ENCODE measurements at regions not wholly inside any gene's neighbourhood (a gene's known extent, or its start where the extent isn't known, plus 50 kb on each side); places are given as distances from the start of the nearest gene placed in this dataset.

- peaks cover 0 to 2% of the 10 kb centered on the region in 2 donors for H3K27me3 Mint-ChIP-seq
- Histone ChIP-seq H3K4me1 (ENCODE audit: control insufficient read depth in 1 of 2, extremely low read depth in 1 of 2, insufficient read depth in 2 of 2, low read length in 2 of 2) (no peaks in the 10 kb centered on the region), H3K4me3 (ENCODE audit: control insufficient read depth in 1 of 2, extremely low read depth in 1 of 2, low read length in 1 of 2) (no peak overlapping the region), H3K36me3 (ENCODE audit: control insufficient read depth in 2 of 2, extremely low read depth in 1 of 2, insufficient read depth in 1 of 2, low read length in 1 of 2) (no peaks in the 10 kb centered on the region), H3K27ac (ENCODE audit: low read length) (no peak overlapping the region), H3K9me3 (no peaks in the 10 kb centered on the region), H3K27me3 (replicated peaks in 1 of 2; ENCODE audit: control insufficient read depth in 2 of 2, extremely low read depth in 1 of 2, insufficient read depth in 2 of 2, low read length in 1 of 2) (no peaks in the 10 kb centered on the region)
- H3K4me1 Mint-ChIP-seq, result no peaks in the 10 kb centered on the region
- DNase-seq (no peak), ATAC-seq (replicated peaks in 1 of 4) (no peak)
- no peaks in the 10 kb centered on the region for H3K36me3 Mint-ChIP-seq
- CTCF ChIA-PET, result no interaction called here
- H3K4me3 Mint-ChIP-seq, result no peak overlapping the region
- H3K9me3 Mint-ChIP-seq, result peaks cover 0 to 5% (median 0%) of the 10 kb centered on the region in 3 donors
- POLR2A ChIA-PET, result no interaction called here
- WGBS (ENCODE audit: insufficient coverage), result no CpG with 5 or more reads among the region's 3 CpGs
- no peak overlapping the region for H3K27ac Mint-ChIP-seq
These were observed 160.8 kb upstream of the RSPO3 start for GRCh38 chr6:126957721-126958120.

GRCh38 chr6:126959765-126960164 is 158.7 kb upstream of the RSPO3 start:
- Histone ChIP-seq H3K4me1 (ENCODE audit: control insufficient read depth in 1 of 2, extremely low read depth in 1 of 2, insufficient read depth in 2 of 2, low read length in 2 of 2) (no peaks in the 10 kb centered on the region), H3K27ac (ENCODE audit: low read length) (no peak overlapping the region), H3K27me3 (replicated peaks in 1 of 2; ENCODE audit: control insufficient read depth in 2 of 2, extremely low read depth in 1 of 2, insufficient read depth in 2 of 2, low read length in 1 of 2) (no peaks in the 10 kb centered on the region), H3K36me3 (ENCODE audit: control insufficient read depth in 2 of 2, extremely low read depth in 1 of 2, insufficient read depth in 1 of 2, low read length in 1 of 2) (no peaks in the 10 kb centered on the region), H3K4me3 (ENCODE audit: control insufficient read depth in 1 of 2, extremely low read depth in 1 of 2, low read length in 1 of 2) (no peak overlapping the region), H3K9me3 (no peaks in the 10 kb centered on the region)
- H3K4me3 Mint-ChIP-seq, result no peak overlapping the region
- ChIA-PET POLR2A (no interaction called here), CTCF (no interaction called here)
- no peak overlapping the region for H3K27ac Mint-ChIP-seq
- DNase-seq, result no peak
- no peak for ATAC-seq (replicated peaks in 1 of 4)
- WGBS (ENCODE audit: insufficient coverage), result no CpG with 5 or more reads among the region's 1 CpG
- no peaks in the 10 kb centered on the region for H3K36me3 Mint-ChIP-seq
- no peaks in the 10 kb centered on the region for H3K4me1 Mint-ChIP-seq
- H3K27me3 Mint-ChIP-seq, result peaks cover 0 to 2% of the 10 kb centered on the region in 2 donors
- peaks cover 0 to 9% (median 0%) of the 10 kb centered on the region in 3 donors for H3K9me3 Mint-ChIP-seq

GRCh38 chr6:126963077-126963809 is 155.2 kb upstream of the RSPO3 start:
- Histone ChIP-seq H3K27me3 (replicated peaks in 1 of 2; ENCODE audit: control insufficient read depth in 2 of 2, extremely low read depth in 1 of 2, insufficient read depth in 2 of 2, low read length in 1 of 2) (no peaks in the 10 kb centered on the region), H3K36me3 (ENCODE audit: control insufficient read depth in 2 of 2, extremely low read depth in 1 of 2, insufficient read depth in 1 of 2, low read length in 1 of 2) (no peaks in the 10 kb centered on the region), H3K4me1 (ENCODE audit: control insufficient read depth in 1 of 2, extremely low read depth in 1 of 2, insufficient read depth in 2 of 2, low read length in 2 of 2) (no peaks in the 10 kb centered on the region), H3K4me3 (ENCODE audit: control insufficient read depth in 1 of 2, extremely low read depth in 1 of 2, low read length in 1 of 2) (no peak overlapping the region), H3K27ac (ENCODE audit: low read length) (no peak overlapping the region), H3K9me3 (no peaks in the 10 kb centered on the region)
- H3K27ac Mint-ChIP-seq, result no peak overlapping the region
- 57% methylated on average over 3 of the region's 8 CpGs for WGBS (ENCODE audit: insufficient coverage)
- peaks cover 0 to 9% (median 0%) of the 10 kb centered on the region in 3 donors for H3K9me3 Mint-ChIP-seq
- POLR2A ChIA-PET, result no interaction called here
- H3K36me3 Mint-ChIP-seq, result no peaks in the 10 kb centered on the region
- CTCF ChIA-PET, result no interaction called here
- no peak overlapping the region for H3K4me3 Mint-ChIP-seq
- DNase-seq, result no peak
- H3K27me3 Mint-ChIP-seq, result peaks cover 0 to 2% of the 10 kb centered on the region in 2 donors
- H3K4me1 Mint-ChIP-seq, result no peaks in the 10 kb centered on the region
- ATAC-seq (replicated peaks in 1 of 4), result no peak

- Histone ChIP-seq H3K36me3 (ENCODE audit: control insufficient read depth in 2 of 2, extremely low read depth in 1 of 2, insufficient read depth in 1 of 2, low read length in 1 of 2) (no peaks in the 10 kb centered on the region), H3K4me3 (ENCODE audit: control insufficient read depth in 1 of 2, extremely low read depth in 1 of 2, low read length in 1 of 2) (no peak overlapping the region), H3K27me3 (replicated peaks in 1 of 2; ENCODE audit: control insufficient read depth in 2 of 2, extremely low read depth in 1 of 2, insufficient read depth in 2 of 2, low read length in 1 of 2) (no peaks in the 10 kb centered on the region), H3K27ac (ENCODE audit: low read length) (no peak overlapping the region), H3K4me1 (ENCODE audit: control insufficient read depth in 1 of 2, extremely low read depth in 1 of 2, insufficient read depth in 2 of 2, low read length in 2 of 2) (no peaks in the 10 kb centered on the region), H3K9me3 (no peaks in the 10 kb centered on the region)
- no peak for DNase-seq
- CTCF ChIA-PET, result no interaction called here
- Mint-ChIP-seq H3K27me3 (no peaks in the 10 kb centered on the region), H3K4me1 (no peaks in the 10 kb centered on the region), H3K4me3 (no peak overlapping the region), H3K27ac (no peak overlapping the region), H3K9me3 (peaks cover 0 to 7% (median 0%) of the 10 kb centered on the region in 3 donors), H3K36me3 (no peaks in the 10 kb centered on the region)
- POLR2A ChIA-PET, result no interaction called here
- ATAC-seq (replicated peaks in 1 of 4), result no peak
- 65% methylated on average over 2 of the region's 3 CpGs for WGBS (ENCODE audit: insufficient coverage)
These were observed 151.0 kb upstream of the RSPO3 start for GRCh38 chr6:126967296-126968005.

- ChIA-PET POLR2A (no interaction called here), CTCF (no interaction called here)
- Mint-ChIP-seq H3K27me3 (no peaks in the 10 kb centered on the region), H3K27ac (no peak overlapping the region), H3K4me1 (no peaks in the 10 kb centered on the region), H3K9me3 (peaks cover 0 to 4% (median 3%) of the 10 kb centered on the region in 3 donors), H3K4me3 (no peak overlapping the region), H3K36me3 (no peaks in the 10 kb centered on the region)
- H3K4me1 ChIP-seq (ENCODE audit: control insufficient read depth in 1 of 2, extremely low read depth in 1 of 2, insufficient read depth in 2 of 2, low read length in 2 of 2), result no peaks in the 10 kb centered on the region
- DNase-seq (no peak), ATAC-seq (replicated peaks in 1 of 4) (no peak)
- no peaks in the 10 kb centered on the region for H3K9me3 ChIP-seq
- H3K36me3 ChIP-seq (ENCODE audit: control insufficient read depth in 2 of 2, extremely low read depth in 1 of 2, insufficient read depth in 1 of 2, low read length in 1 of 2), result no peaks in the 10 kb centered on the region
- H3K27ac ChIP-seq (ENCODE audit: low read length), result no peak overlapping the region
- no peaks in the 10 kb centered on the region for H3K27me3 ChIP-seq (replicated peaks in 1 of 2; ENCODE audit: control insufficient read depth in 2 of 2, extremely low read depth in 1 of 2, insufficient read depth in 2 of 2, low read length in 1 of 2)
- no peak overlapping the region for H3K4me3 ChIP-seq (ENCODE audit: control insufficient read depth in 1 of 2, extremely low read depth in 1 of 2, low read length in 1 of 2)
- WGBS (ENCODE audit: insufficient coverage), result 67% methylated on average over 1 of the region's 2 CpGs
These were observed 142.1 kb upstream of the RSPO3 start for GRCh38 chr6:126976253-126976797.

- H3K36me3 ChIP-seq (ENCODE audit: control insufficient read depth in 2 of 2, extremely low read depth in 1 of 2, insufficient read depth in 1 of 2, low read length in 1 of 2), result no peaks in the 10 kb centered on the region
- H3K27me3 ChIP-seq (replicated peaks in 1 of 2; ENCODE audit: control insufficient read depth in 2 of 2, extremely low read depth in 1 of 2, insufficient read depth in 2 of 2, low read length in 1 of 2), result no peaks in the 10 kb centered on the region
- H3K4me3 ChIP-seq (ENCODE audit: control insufficient read depth in 1 of 2, extremely low read depth in 1 of 2, low read length in 1 of 2), result no peak overlapping the region
- CTCF ChIA-PET, result no interaction called here
- no peak overlapping the region for H3K4me3 Mint-ChIP-seq
- no peak overlapping the region for H3K27ac Mint-ChIP-seq
- no peaks in the 10 kb centered on the region for H3K9me3 ChIP-seq
- H3K4me1 ChIP-seq (ENCODE audit: control insufficient read depth in 1 of 2, extremely low read depth in 1 of 2, insufficient read depth in 2 of 2, low read length in 2 of 2), result no peaks in the 10 kb centered on the region
- POLR2A ChIA-PET, result no interaction called here
- ATAC-seq (replicated peaks in 1 of 4) (no peak), DNase-seq (no peak)
- H3K9me3 Mint-ChIP-seq, result peaks cover 4 to 11% (median 4%) of the 10 kb centered on the region in 3 donors
- no peaks in the 10 kb centered on the region for H3K36me3 Mint-ChIP-seq
- H3K4me1 Mint-ChIP-seq, result no peaks in the 10 kb centered on the region
- WGBS (ENCODE audit: insufficient coverage), result 20% methylated on average over 1 of the region's 4 CpGs
- H3K27ac ChIP-seq (ENCODE audit: low read length), result no peak overlapping the region
- no peaks in the 10 kb centered on the region for H3K27me3 Mint-ChIP-seq
These were observed 134.7 kb upstream of the RSPO3 start for GRCh38 chr6:126983779-126984178.
